ENCODE measurements at regions not wholly inside any gene's neighbourhood (a gene's known extent, or its start where the extent isn't known, plus 50 kb on each side); places are given as distances from the start of the nearest gene placed in this dataset.

DNA sequence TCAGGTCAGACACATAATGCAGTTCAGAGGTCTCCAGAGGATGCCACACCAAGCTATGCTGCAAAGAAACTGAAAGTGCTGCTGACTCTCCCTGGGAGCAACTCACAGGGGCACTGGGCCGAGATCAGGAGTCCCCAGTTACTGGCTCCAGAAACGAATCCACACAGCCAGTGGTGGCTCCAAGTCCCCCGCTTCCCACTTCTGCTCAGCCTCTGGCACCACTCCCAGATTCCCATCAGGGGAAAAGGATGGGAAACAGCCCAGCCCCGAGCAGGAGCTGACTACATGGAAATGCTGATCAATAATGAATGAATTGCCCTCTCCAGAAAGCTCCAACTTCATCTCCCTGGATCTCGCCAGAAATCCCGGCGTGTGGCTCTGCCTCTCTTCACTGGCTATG is 62.3 kb upstream of the CDH5 start:
- TF ChIP-seq, protein P1, sequence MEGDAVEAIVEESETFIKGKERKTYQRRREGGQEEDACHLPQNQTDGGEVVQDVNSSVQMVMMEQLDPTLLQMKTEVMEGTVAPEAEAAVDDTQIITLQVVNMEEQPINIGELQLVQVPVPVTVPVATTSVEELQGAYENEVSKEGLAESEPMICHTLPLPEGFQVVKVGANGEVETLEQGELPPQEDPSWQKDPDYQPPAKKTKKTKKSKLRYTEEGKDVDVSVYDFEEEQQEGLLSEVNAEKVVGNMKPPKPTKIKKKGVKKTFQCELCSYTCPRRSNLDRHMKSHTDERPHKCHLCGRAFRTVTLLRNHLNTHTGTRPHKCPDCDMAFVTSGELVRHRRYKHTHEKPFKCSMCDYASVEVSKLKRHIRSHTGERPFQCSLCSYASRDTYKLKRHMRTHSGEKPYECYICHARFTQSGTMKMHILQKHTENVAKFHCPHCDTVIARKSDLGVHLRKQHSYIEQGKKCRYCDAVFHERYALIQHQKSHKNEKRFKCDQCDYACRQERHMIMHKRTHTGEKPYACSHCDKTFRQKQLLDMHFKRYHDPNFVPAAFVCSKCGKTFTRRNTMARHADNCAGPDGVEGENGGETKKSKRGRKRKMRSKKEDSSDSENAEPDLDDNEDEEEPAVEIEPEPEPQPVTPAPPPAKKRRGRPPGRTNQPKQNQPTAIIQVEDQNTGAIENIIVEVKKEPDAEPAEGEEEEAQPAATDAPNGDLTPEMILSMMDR (IDR thresholded peaks at IDR 0.05; ENCODE audit: insufficient read depth, low read length) = no peak
- H3K4me3 ChIP-seq (ENCODE audit: low read depth, low read length) = peak overlapping the region; percentile 28
- DNase-seq (ENCODE audit: low read depth) = peak; percentile 4

DNA sequence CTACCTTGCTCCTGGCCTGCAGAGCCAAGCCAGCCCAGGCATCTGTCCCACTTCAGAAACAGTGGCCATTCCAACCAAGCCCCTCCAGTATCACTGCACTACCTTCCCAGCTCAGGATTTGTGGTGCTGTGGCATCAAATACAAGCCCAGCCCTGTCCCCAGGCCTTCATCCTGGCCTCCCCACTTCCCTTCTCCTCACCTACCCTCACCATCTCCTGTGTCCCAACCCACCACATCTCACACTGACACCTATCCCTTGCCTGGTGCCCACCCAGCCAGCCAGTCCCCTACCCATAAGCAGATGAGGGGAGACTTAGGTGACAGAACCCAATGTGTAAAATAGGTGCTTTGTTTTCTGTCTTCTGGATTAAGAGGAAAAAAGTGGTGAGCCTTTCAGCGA is 66.0 kb upstream of the CDH5 start:
- H3K4me3 ChIP-seq (ENCODE audit: low read depth, low read length) = no peak overlapping the region
- no peak for DNase-seq (ENCODE audit: low read depth)
- TF ChIP-seq, protein P1 (IDR thresholded peaks at IDR 0.05; ENCODE audit: insufficient read depth, low read length) = no peak

DNA sequence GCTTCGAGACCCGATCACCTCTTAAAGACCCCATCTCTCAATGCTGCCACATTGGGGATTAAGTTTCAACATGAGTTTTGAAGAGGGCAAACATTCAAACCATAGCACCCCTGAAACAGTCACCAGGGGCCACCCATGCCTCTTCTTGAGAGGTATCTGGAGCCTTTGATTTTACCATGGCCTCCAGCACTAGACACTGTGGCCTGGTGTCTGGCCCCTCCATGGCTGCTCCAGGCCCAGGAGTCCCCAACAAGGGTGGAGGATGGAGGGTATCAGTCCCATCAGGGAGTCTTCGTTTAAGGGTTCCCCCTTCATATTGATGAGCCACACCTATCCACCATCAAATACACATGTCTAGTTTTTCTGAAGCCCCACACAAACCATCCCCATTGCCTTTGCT is 66.5 kb upstream of the CDH5 start:
- TF ChIP-seq, protein P1 (IDR thresholded peaks at IDR 0.05; ENCODE audit: insufficient read depth, low read length) = no peak
- H3K4me3 ChIP-seq (ENCODE audit: low read depth, low read length) = no peak overlapping the region
- no peak for DNase-seq (ENCODE audit: low read depth)

DNA sequence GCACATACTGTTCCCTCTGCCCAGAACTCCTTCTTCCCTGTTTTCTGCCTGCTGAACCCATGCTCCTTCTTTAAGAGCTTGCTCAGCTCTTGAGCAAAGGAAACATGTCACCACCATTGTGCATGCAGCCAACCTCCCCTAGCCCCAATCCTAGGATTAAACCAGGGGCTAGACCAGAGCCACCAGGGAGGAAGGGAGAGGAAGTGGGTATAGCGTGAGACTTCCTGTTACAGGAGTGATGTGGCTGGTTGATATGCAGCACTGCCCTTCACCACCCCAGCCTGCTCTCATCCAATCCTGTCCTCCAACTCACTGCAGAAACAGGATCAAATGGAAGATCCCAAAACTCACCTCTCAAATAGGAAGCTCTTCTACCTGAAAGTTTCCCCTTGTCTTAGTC is 67.1 kb upstream of the CDH5 start:
- H3K4me3 ChIP-seq (ENCODE audit: low read depth, low read length) = no peak overlapping the region
- TF ChIP-seq, protein P1 (IDR thresholded peaks at IDR 0.05; ENCODE audit: insufficient read depth, low read length) = no peak
- no peak for DNase-seq (ENCODE audit: low read depth)

DNA sequence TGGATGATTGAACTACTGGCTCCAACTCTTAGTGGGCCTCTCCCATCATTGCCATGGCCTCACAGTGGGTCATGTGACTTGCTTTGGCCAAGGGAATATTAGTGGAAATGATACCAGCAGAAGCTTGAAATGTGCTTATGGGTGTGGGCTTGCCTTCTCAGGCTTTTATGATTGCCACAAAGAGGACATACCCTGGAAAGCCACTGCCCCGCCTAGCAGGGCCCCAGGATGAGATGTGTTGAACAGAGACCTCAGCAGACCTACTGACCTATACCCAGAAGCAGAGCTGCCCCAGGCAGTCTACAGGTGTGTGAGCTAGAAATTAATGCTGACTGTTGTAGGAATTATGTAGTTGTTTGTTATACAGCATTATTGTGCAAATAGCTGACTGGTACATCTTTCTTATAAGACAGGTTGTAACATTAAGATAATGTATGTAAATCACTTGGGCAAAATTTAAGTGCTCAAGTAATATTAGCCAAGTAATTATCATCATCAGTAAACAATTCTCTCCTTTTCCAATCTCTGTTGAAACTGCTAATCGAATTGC is 67.8 kb upstream of the CDH5 start:
- TF ChIP-seq, protein P1 (IDR thresholded peaks at IDR 0.05; ENCODE audit: insufficient read depth, low read length) = no peak
- H3K4me3 ChIP-seq (ENCODE audit: low read depth, low read length) = no peak overlapping the region
- DNase-seq (ENCODE audit: low read depth) = no peak

DNA sequence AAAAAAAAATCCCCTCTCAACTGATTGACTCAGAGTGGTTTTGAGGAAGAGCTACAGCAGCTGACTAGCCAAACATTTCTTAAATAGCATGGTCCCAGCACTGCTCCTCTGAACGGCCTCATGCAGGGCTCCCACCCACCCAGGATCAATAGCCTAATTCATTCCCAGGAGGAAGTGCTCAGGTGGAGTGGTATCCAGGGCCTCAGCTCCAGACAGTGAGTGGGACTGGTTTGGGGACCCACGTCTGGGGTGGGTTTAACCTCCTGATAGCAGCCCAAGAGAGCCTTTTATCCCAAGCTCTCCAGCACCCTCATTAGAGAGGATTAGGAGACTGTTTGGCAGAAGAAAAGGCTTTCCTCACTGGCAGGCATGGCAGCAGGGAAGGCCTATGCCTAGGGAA is 68.5 kb upstream of the CDH5 start:
- DNase-seq (ENCODE audit: low read depth) = no peak
- H3K4me3 ChIP-seq (ENCODE audit: low read depth, low read length) = no peak overlapping the region
- TF ChIP-seq, protein P1 (IDR thresholded peaks at IDR 0.05; ENCODE audit: insufficient read depth, low read length) = no peak

DNA sequence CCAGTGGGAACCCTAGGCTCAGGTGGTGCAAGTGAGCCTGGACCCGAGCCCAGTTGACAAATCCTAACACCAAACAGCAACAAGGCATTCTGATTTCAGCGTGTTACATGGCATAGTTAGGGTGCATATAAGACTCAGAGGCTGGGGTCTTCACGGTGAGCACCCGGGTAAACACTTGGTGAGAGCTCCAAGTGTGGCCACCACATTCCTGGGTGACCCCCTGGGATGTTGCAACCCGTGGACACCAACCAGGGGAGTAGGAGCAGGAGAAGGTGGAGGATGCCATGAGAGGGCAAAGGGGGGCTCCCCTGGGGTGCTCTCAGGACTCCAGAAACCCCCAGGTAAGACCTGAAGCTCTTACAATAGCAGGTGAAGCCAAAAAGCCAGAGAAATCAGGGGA is 69.9 kb upstream of the CDH5 start:
- TF ChIP-seq, protein P1 (IDR thresholded peaks at IDR 0.05; ENCODE audit: insufficient read depth, low read length) = no peak

More for the DNA sequence above, 69.9 kb upstream of the CDH5 start:
- no peak overlapping the region for H3K4me3 ChIP-seq (ENCODE audit: low read depth, low read length)
- no peak for DNase-seq (ENCODE audit: low read depth)

All from fibroblast of the aortic adventitia (primary cell).